Endothelial cell of umbilical vein (primary cell): ENCODE measurements at regions not wholly inside any gene's neighbourhood (a gene's known extent, or its start where the extent isn't known, plus 50 kb on each side); places are given as distances from the start of the nearest gene placed in this dataset.

Source experiments
- BruUV-seq: library from RNA; stranded (reverse); fragments of 400-500 nt; replicated peaks from 2 replicates; lab custom pipeline; 2021; lab: Mats Ljungman, UMichigan
- CTCF ChIA-PET: fragments of 300-600, 350-600 bp; sonication (Branson Sonifier 250); formaldehyde crosslinking; loops from one replicate; lab custom pipeline; 2021; ENCODE audit warnings: antibody characterized with exemption, inconsistent platforms; lab: Charles Lee
- POLR2A ChIA-PET: fragments of 300-600, 350-600 bp; sonication (Branson Sonifier 250); formaldehyde crosslinking; loops from one replicate; lab custom pipeline; 2021; ENCODE audit warnings: antibody characterized with exemption, inconsistent platforms; lab: Charles Lee
- DNase-seq: peaks from one replicate; pipeline ENCODE4 v3.0.0-alpha.2; 2011; ENCODE audit warnings: low read depth, low spot score
- FAIRE-seq: peaks from 2 replicates; lab custom pipeline; 2011; peaks lifted over from hg19 to GRCh38; lab: Jason Lieb, UNC
- H2AFZ ChIP-seq: 2 replicates; pipeline ENCODE4 v1.6.0; 2012; ENCODE audit warnings: low read depth, low read length, control low read depth, inconsistent platforms
- H3K27ac ChIP-seq: 2 replicates; pipeline ENCODE4 v1.5.1; 2011; ENCODE audit warnings: low read depth, mild to moderate bottlenecking, control low read depth, low read length, moderate library complexity; ENCODE audit not compliant: insufficient read depth
- H3K27me3 ChIP-seq, 2 experiments: 2 replicates each; pipeline versions ENCODE4 v1.6.0 to v1.6.1; 2011; ENCODE audit warnings: low read length in 2 of 2, mixed read lengths in 1 of 2; ENCODE audit not compliant: control insufficient read depth in 2 of 2, insufficient read depth in 2 of 2
- H3K36me3 ChIP-seq, 2 experiments: 2 replicates in 1 of 2; 3 replicates in 1 of 2; pipeline ENCODE4 v1.5.1; 2011; ENCODE audit warnings: low read length in 2 of 2, mild to moderate bottlenecking in 1 of 2, moderate library complexity in 1 of 2; ENCODE audit not compliant: control insufficient read depth in 2 of 2, insufficient read depth in 2 of 2; ENCODE audit errors: extremely low read depth in 1 of 2
- H3K4me1 ChIP-seq: 3 replicates; pipeline ENCODE4 v1.5.1; 2011; ENCODE audit warnings: mild to moderate bottlenecking, low read length; ENCODE audit not compliant: control insufficient read depth, insufficient read depth; ENCODE audit errors: extremely low read depth
- H3K4me2 ChIP-seq: 2 replicates; pipeline ENCODE4 v1.6.1; 2011; ENCODE audit warnings: low read length, control low read depth, mixed read lengths; ENCODE audit not compliant: insufficient read depth
- H3K4me3 ChIP-seq, 3 experiments: fragments of 200-600 bp in 1 of 3; sonication (generic), shearing (Covaris generic) in 1 of 3; replicated peaks in 1 of 3; 2 replicates each; pipeline ENCODE4 v1.5.1; 2011 to 2016; ENCODE audit warnings: control low read depth in 3 of 3, low read length in 3 of 3, mild to moderate bottlenecking in 2 of 3, inconsistent platforms in 1 of 3, low read depth in 1 of 3, moderate library complexity in 1 of 3; ENCODE audit not compliant: insufficient read depth in 1 of 3
- H3K79me2 ChIP-seq: 2 replicates; pipeline ENCODE4 v1.6.0; 2012; ENCODE audit warnings: low read length, inconsistent platforms; ENCODE audit not compliant: control insufficient read depth, insufficient read depth
- H3K9ac ChIP-seq: replicated peaks from 2 replicates; pipeline ENCODE3; 2011; ENCODE audit warnings: low read length, control low read depth; ENCODE audit not compliant: insufficient read depth; ENCODE audit errors: extremely low read depth
- H3K9me1 ChIP-seq: replicated peaks from 3 replicates; pipeline ENCODE4 v1.6.0; 2011; ENCODE audit warnings: mild to moderate bottlenecking, low read length; ENCODE audit not compliant: control insufficient read depth, insufficient read depth; ENCODE audit errors: extremely low read depth
- H3K9me3 ChIP-seq: replicated peaks from 2 replicates; pipeline ENCODE4 v1.5.1; 2012; ENCODE audit warnings: low read length, inconsistent platforms; ENCODE audit not compliant: control insufficient read depth, insufficient read depth
- H4K20me1 ChIP-seq: replicated peaks from 2 replicates; pipeline ENCODE3; 2011; ENCODE audit warnings: mild to moderate bottlenecking, low read length; ENCODE audit not compliant: control insufficient read depth, insufficient read depth; ENCODE audit errors: extremely low read depth
- CTCF ChIP-seq, 2 donors: IDR thresholded peaks; 1 replicate in 1 of 2; 2 replicates in 1 of 2; pipeline ENCODE4 v1.5.1; 2011; ENCODE audit warnings: low read length in 2 of 2, mild to moderate bottlenecking in 2 of 2, moderate library complexity in 2 of 2, control low read depth in 1 of 2, inconsistent platforms in 1 of 2, low read depth in 1 of 2; ENCODE audit not compliant: insufficient read depth in 1 of 2; ENCODE audit errors: extremely low read depth in 1 of 2
- EZH2 ChIP-seq: IDR thresholded peaks from 2 replicates; pipeline ENCODE4 v1.6.1; 2012; ENCODE audit warnings: borderline replicate concordance, low read depth, mild to moderate bottlenecking, moderate library complexity, low read length, inconsistent platforms; ENCODE audit not compliant: severe bottlenecking
- FOS ChIP-seq: IDR thresholded peaks from 2 replicates; pipeline ENCODE4 v1.6.1; 2011; ENCODE audit warnings: mild to moderate bottlenecking, low read length, moderate library complexity, borderline replicate concordance; ENCODE audit not compliant: insufficient read depth
- GATA2 ChIP-seq: IDR thresholded peaks from 2 replicates; pipeline ENCODE4 v1.7.0; 2011; ENCODE audit warnings: low read depth, mild to moderate bottlenecking, moderate library complexity, mixed read lengths, low read length; ENCODE audit not compliant: insufficient read length, insufficient read depth
- JUN ChIP-seq: IDR thresholded peaks from 2 replicates; pipeline ENCODE4 v1.6.1; 2011; ENCODE audit warnings: borderline replicate concordance, low read depth; ENCODE audit not compliant: insufficient read length, insufficient read depth
- MAX ChIP-seq: IDR thresholded peaks from 2 replicates; pipeline ENCODE4 v1.6.1; 2011; ENCODE audit not compliant: insufficient read depth, insufficient read length
- MYC ChIP-seq: IDR thresholded peaks from one replicate; pipeline ENCODE4 v1.6.1; 2011; ENCODE audit warnings: mild to moderate bottlenecking, low read depth, low read length
- POLR2A ChIP-seq: IDR thresholded peaks from 2 replicates; pipeline ENCODE4 v1.6.1; 2012; ENCODE audit warnings: low read depth, mild to moderate bottlenecking, control low read depth, low read length
- POLR2AphosphoS5 ChIP-seq: IDR thresholded peaks from 2 replicates; pipeline ENCODE4 v1.6.1; 2012; ENCODE audit warnings: low read depth, mild to moderate bottlenecking, control low read depth, low read length, moderate library complexity; ENCODE audit not compliant: insufficient read depth
- dilution Hi-C: fragments of 300-500 bp; cut with MboI; formaldehyde crosslinking; loops from one replicate; pipeline ENCODE4 v1.15.0; 2019; ENCODE audit warnings: low sequenced_read_pairs; ENCODE audit not compliant: extremely low pct_ligation_motif_present
- intact Hi-C: fragments of 100-400 bp; cut with micrococcal nuclease; formaldehyde crosslinking; loops from one replicate; pipeline ENCODE4 v1.10.0; 2022

- FAIRE-seq (peak; percentile 40), DNase-seq (peak; percentile 27)
- no peaks in the 10 kb centered on the region for H3K9me3 ChIP-seq
- no TSS peak for BruUV-seq
- dilution Hi-C loops, result no loop called here
- intact Hi-C loops, result loop anchor here (2.0 to 5.0 kb wide), 2 partner anchors 1745 to 1806 kb away; no protein-coding TSS in a partner anchor
- no peaks in the 10 kb centered on the region for H3K79me2 ChIP-seq
- H3K9me1 ChIP-seq, result no peaks in the 10 kb centered on the region
- no peaks in the 10 kb centered on the region for H3K36me3 ChIP-seq
- no peak overlapping the region for H3K4me3 ChIP-seq
- no peak overlapping the region for H3K4me2 ChIP-seq
- POLR2A ChIA-PET, result no interaction called here
- H3K27me3 ChIP-seq, result no peaks in the 10 kb centered on the region
- H3K9ac ChIP-seq, result no peak overlapping the region
- no peaks in the 10 kb centered on the region for H4K20me1 ChIP-seq
- no peak overlapping the region for H2AFZ ChIP-seq
- H3K27ac ChIP-seq, result no peak overlapping the region
- CTCF ChIA-PET, result no interaction called here
- TF ChIP-seq CTCF (IDR thresholded peaks at IDR 0.05; ENCODE audit: extremely low read depth in 1 of 2, insufficient read depth in 1 of 2, low read depth in 1 of 2, low read length in 2 of 2) (peak; percentile 31 to 41), EZH2 (no peak)
- H3K4me1 ChIP-seq, result no peaks in the 10 kb centered on the region
Measured at GRCh38 chr4:92163348-92163747, 140.4 kb upstream of the GRID2 start.

DNA sequence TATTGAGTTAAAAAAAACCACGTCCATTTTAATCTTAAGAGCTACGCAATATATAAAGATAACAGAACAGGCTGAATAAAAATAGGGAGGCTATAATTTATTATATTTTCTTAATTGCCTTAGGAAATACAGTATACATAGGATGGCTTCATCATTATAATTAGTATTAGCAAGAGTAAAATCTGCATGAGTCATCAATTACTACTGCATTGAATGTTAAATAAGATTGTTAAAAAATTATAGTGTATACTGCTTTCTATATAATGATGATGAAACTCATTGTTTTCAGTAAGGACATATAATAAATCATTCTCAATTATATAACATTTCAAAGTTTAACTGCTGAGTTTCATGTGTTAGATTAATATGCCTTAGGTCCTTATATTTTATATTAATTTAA, 133.4 kb upstream of the GRID2 start:
- Histone ChIP-seq H3K27ac (no peak overlapping the region), H3K9ac (no peak overlapping the region), H3K79me2 (no peaks in the 10 kb centered on the region), H2AFZ (no peak overlapping the region), H3K4me1 (no peaks in the 10 kb centered on the region), H3K27me3 (no peaks in the 10 kb centered on the region), H3K36me3 (no peaks in the 10 kb centered on the region), H4K20me1 (no peaks in the 10 kb centered on the region), H3K4me2 (no peak overlapping the region), H3K9me3 (no peaks in the 10 kb centered on the region), H3K9me1 (no peaks in the 10 kb centered on the region), H3K4me3 (no peak overlapping the region)
- no peak for TF ChIP-seq POLR2AphosphoS5
- no peak for TF ChIP-seq JUN
- no peak for TF ChIP-seq FOS
- TF ChIP-seq GATA2, result no peak
- TF ChIP-seq MAX, result no peak
- no peak for TF ChIP-seq CTCF (IDR thresholded peaks at IDR 0.05; ENCODE audit: extremely low read depth in 1 of 2, insufficient read depth in 1 of 2, low read depth in 1 of 2, low read length in 2 of 2)
- TF ChIP-seq POLR2A, result no peak
- TF ChIP-seq MYC, result no peak
- no peak for TF ChIP-seq EZH2
- DNase-seq, result no peak
- FAIRE-seq, result no peak
- dilution Hi-C loops, result no loop called here
- CTCF ChIA-PET, result no interaction called here
- no TSS peak for BruUV-seq
- POLR2A ChIA-PET, result no interaction called here
- intact Hi-C loops, result no loop called here
